Activated T-cell treated with anti-CD3 and anti-CD28 coated beads, Interleukin-2, amount 50 U/mL, for 4 hours (primary cell): ENCODE measurements at regions not wholly inside any gene's neighbourhood (a gene's known extent, or its start where the extent isn't known, plus 50 kb on each side); places are given as distances from the start of the nearest gene placed in this dataset.

Experiments used
- ATAC-seq, 2 donors: fragments of 200-7000 bp; cut with Tn5 transposase; one replicate each; pipeline ENCODE4 v1.10.0; 2021
- DNase-seq: peaks from one replicate; pipeline ENCODE4 v3.0.0-alpha.2; 2020
- H3K27me3 Mint-ChIP-seq: one replicate; pipeline ENCODE4 v1.8.0; 2021; ENCODE audit warnings: low read depth, mixed read lengths
- H3K36me3 Mint-ChIP-seq: one replicate; pipeline ENCODE4 v1.8.0; 2022; ENCODE audit warnings: mixed read lengths; ENCODE audit not compliant: insufficient read depth
- H3K4me1 Mint-ChIP-seq: one replicate; pipeline ENCODE4 v1.8.0; 2021; ENCODE audit warnings: low read depth, mixed read lengths
- H3K4me3 Mint-ChIP-seq: one replicate; pipeline ENCODE4 v1.8.0; 2021; ENCODE audit warnings: mild to moderate bottlenecking, moderate library complexity, mixed read lengths
- H3K9me3 Mint-ChIP-seq: one replicate; pipeline ENCODE4 v1.8.0; 2021; ENCODE audit warnings: mixed read lengths

DNA sequence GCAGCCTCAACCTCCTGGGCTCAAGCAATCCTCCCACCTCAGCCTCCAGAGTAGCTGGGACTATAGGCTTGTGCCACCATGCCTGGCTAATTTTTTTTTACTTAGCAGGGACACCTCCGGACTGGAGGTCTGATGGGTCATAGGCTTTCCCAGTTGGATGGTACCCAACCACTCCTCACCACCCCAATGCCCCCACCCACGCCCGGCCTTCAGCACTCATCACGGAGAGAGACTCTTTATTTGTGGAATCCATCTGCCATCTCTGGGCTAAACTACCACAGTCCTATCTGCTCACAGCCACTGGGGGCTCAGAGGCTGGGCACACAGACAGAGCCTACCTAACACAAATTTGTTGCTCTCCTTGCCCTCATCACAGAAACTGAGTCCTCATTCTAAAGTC, 58.3 kb upstream of the STXBP1 start:
- no peaks in the 10 kb centered on the region for H3K36me3 Mint-ChIP-seq
- H3K4me1 Mint-ChIP-seq = peaks cover 39% of the 10 kb centered on the region
- H3K9me3 Mint-ChIP-seq = no peaks in the 10 kb centered on the region
- no peak for ATAC-seq
- DNase-seq = no peak
- H3K4me3 Mint-ChIP-seq = no peak overlapping the region
- H3K27me3 Mint-ChIP-seq = no peaks in the 10 kb centered on the region

DNA sequence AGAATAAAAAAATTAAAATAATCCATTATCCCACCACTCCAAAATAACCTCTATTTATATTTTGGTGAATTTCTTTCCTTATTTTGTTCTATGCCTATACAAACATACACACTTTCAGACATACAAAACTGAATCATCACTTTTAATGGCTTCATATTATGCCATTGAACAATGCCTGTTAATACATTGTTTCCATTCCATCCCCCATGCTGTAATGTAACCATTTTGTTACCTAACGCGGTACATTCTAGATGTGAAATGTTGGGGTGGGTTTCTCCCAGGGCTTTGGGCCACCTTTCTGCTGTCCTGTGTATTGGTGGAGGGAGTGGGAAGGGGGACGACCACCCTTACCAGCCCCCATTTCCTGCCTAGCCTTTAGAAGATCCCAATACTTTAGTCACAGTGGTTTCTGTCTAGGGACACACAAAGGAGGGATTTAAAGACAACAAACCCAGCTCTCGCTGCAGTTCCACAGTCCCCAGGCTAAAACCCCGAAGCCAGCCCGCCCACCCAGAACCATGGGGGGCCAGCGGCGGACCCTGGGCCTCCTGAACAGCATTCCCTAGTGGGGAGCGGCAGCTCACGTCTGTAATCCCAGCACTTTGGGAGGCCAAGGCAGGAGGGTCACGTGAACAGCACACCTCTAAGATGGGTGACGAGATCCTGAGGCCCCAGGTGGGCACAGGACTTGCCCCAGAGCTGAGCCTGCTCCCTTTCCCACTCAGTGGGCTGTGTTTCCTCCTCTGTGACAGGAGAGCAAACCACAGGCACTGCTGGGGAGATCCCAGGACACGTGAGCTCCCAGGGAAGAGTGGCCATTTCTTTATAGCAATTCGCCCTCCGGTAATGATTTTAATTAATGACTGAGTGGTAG, 56.9 kb upstream of the STXBP1 start:
- Mint-ChIP-seq H3K4me3 (peak overlapping the region; percentile 13), H3K36me3 (no peaks in the 10 kb centered on the region), H3K27me3 (no peaks in the 10 kb centered on the region), H3K9me3 (no peaks in the 10 kb centered on the region), H3K4me1 (peaks cover 48% of the 10 kb centered on the region)
- DNase-seq (no peak), ATAC-seq (no peak)

DNA sequence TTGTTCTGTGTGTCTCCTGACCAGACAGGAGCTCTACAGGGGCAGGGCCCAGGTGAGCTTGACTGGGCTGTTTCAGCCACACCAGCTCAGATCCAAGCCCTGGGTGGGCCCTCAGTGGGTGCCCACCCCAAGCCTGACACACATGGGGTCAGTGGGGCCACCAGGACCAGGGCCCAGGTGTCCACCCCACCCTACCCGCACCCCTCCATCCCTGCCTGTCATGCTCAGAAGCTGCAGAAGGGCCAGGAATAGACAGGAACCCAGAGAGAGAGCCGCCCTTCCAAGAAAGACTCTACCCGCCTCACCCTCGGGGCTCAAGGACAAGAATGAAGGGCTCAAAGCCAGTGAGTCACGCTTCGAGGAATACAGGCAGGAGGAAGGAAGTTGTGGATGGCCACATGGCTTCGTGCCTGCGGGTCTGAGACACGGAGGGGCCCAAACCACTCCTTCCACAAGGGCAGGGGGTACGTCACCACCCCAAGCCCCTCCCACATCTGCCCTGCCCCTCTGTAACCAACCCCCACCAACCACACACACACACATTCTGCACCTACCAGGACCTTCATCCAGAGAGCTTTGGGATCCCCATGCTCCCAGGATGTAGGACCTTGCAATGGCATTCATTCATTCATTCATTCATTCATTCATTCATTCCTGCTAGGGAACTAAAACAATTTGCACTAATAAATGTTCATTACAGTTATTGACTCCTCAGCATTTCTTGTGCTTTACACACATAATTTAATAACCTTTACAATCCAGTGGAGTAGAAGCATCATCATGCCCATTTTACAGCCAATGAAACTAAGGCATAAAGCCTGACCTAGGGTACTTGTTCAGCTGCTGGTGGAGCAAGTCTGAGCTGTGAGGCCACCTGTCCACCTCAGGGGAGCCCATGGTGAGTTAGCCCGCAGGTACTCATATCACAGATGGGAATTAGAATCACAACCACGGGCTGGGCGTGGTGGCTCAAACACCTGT, 55.9 kb upstream of the STXBP1 start:
- Mint-ChIP-seq H3K4me1 (peaks cover 57% of the 10 kb centered on the region), H3K4me3 (peak overlapping the region; percentile 13), H3K27me3 (no peaks in the 10 kb centered on the region), H3K36me3 (no peaks in the 10 kb centered on the region), H3K9me3 (no peaks in the 10 kb centered on the region)
- peak; percentile 71 to 79 for ATAC-seq
- DNase-seq = peak; percentile 65

DNA sequence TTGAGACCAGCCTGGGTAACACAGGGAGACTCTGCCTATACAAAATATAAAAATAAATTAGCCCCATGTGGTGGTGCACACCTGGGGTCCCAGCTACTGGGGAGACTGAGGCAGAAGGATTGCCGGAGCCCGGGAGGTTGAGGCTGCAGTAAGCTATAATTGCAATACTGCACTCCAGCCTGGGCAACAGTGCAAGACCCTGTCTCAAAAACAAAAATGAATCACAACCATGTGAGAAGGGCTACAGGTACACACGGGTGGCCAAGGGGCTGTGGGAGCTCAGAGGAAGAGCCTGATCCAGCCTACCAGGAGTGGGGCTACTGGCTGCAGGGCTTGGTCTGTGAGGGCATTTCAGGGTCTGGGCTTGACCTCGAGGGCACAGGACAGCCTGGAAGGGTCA, 55.2 kb upstream of the STXBP1 start:
- peaks cover 64% of the 10 kb centered on the region for H3K4me1 Mint-ChIP-seq
- no peaks in the 10 kb centered on the region for H3K36me3 Mint-ChIP-seq
- no peak for ATAC-seq
- H3K27me3 Mint-ChIP-seq = no peaks in the 10 kb centered on the region
- peak overlapping the region; percentile 35 for H3K4me3 Mint-ChIP-seq
- no peaks in the 10 kb centered on the region for H3K9me3 Mint-ChIP-seq
- DNase-seq = no peak

DNA sequence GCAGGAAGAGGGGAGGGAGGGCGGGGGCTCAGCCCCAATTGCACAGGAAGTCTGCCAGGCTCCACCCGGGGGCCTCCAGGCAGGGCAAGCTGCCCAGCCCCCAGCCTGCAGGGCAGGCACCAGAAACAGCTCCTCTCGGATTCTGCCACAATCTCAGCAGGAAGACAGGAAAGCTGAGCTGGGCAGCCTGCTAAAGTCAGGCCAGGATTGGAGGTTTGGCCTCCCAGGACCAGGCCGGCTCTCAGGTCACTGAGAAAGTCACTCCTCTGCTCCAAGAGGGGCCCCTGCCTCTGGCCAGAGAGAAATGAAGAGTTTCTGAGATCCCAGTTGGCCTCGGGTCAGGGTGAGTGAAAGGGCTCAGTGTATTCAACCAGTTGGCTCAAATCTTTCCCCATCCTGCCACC, 54.6 kb upstream of the STXBP1 start:
- DNase-seq (no peak), ATAC-seq (peak in 1 of 2 donors; percentile 28)
- no peaks in the 10 kb centered on the region for H3K36me3 Mint-ChIP-seq
- no peak overlapping the region for H3K4me3 Mint-ChIP-seq
- H3K4me1 Mint-ChIP-seq = peaks cover 68% of the 10 kb centered on the region
- no peaks in the 10 kb centered on the region for H3K9me3 Mint-ChIP-seq
- H3K27me3 Mint-ChIP-seq = no peaks in the 10 kb centered on the region

DNA sequence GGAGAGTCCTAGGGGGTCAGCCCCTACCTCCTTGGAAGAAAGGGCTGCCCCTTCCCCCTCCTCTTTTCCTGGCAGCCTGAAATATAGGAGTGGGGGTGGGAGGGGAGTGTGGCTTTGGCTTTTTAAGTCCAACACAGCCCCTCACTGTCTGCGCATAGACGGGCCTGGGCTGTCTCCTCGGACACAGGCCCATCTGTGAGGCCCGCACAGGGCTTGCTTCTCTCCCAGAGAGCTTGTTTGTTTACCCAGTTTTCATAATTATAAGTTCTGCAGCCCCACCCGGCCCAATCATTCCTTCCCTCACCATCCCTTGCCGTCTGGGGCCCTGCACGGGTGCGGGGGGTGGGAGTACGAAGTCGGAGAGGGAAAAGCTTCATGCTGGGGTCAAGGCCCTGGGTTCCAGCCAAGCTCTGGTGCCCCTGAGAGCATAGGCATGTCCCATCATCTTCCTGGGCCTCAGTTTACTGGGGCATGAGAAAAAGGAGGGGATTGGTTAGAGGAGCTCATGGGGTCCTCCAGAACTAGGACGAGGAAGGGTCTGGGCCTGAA, 54.0 kb upstream of the STXBP1 start:
- H3K4me3 Mint-ChIP-seq = no peak overlapping the region
- H3K4me1 Mint-ChIP-seq = peaks cover 71% of the 10 kb centered on the region
- no peaks in the 10 kb centered on the region for H3K27me3 Mint-ChIP-seq
- no peaks in the 10 kb centered on the region for H3K9me3 Mint-ChIP-seq
- peaks cover 4% of the 10 kb centered on the region for H3K36me3 Mint-ChIP-seq
- DNase-seq (no peak), ATAC-seq (no peak)

DNA sequence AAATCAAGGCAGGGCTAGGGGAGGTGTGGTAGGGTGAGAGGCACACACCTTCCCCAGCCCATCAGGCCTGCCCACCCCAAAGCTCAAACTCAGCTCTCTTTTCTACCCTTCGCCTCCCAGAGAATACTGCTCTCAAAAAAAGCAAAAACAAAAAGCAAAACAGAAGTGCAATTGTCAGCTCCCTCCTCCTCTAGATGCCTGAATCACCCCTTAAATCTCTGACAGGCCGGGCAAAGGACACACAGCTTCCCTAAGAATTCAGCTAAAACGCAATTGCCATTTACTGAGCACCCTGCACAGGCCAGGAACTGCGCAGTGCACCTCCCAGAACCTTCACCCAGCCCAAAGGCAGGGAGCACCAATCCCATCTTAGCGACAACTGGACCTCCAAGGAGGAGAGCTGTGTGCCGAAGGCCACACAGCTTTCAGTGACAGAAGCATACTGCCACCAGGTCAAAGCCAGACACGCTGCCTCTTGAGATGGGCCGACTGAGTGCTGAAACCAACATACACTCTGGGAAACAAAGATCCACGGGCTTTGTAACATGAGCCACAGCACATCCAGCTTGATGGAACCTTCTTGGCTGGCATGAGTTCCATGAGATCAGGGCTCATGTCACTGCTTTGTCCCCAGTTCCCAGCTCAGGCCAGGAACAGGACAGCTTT, 53.4 kb upstream of the STXBP1 start:
- Mint-ChIP-seq H3K4me3 (no peak overlapping the region), H3K9me3 (no peaks in the 10 kb centered on the region), H3K27me3 (no peaks in the 10 kb centered on the region), H3K4me1 (peaks cover 72% of the 10 kb centered on the region), H3K36me3 (peaks cover 4% of the 10 kb centered on the region)
- DNase-seq (no peak), ATAC-seq (no peak)

DNA sequence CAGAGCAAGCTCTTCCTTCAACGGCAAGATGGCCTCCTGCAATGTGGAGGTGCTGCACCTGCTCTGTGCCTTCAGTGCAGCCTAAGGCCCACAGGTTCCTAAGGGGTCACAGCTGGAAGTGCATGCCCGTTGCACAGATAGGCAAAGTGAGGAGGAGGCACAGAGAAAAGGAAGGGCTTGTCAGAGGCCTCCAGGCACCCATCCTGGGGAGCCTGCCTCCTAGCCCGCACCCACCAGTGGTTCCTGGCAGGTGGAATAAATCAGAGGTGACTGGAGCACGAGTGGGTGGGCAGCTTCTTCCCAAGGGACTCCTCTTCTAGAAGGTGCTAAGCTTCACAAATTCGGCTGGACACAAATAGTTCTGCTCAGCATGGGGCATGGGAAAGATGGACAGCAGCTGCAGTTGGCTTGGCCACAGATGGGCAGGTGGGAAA, 52.8 kb upstream of the STXBP1 start:
- Mint-ChIP-seq H3K9me3 (no peaks in the 10 kb centered on the region), H3K27me3 (no peaks in the 10 kb centered on the region), H3K4me1 (peaks cover 67% of the 10 kb centered on the region), H3K36me3 (peaks cover 4% of the 10 kb centered on the region), H3K4me3 (no peak overlapping the region)
- ATAC-seq (no peak), DNase-seq (no peak)

DNA sequence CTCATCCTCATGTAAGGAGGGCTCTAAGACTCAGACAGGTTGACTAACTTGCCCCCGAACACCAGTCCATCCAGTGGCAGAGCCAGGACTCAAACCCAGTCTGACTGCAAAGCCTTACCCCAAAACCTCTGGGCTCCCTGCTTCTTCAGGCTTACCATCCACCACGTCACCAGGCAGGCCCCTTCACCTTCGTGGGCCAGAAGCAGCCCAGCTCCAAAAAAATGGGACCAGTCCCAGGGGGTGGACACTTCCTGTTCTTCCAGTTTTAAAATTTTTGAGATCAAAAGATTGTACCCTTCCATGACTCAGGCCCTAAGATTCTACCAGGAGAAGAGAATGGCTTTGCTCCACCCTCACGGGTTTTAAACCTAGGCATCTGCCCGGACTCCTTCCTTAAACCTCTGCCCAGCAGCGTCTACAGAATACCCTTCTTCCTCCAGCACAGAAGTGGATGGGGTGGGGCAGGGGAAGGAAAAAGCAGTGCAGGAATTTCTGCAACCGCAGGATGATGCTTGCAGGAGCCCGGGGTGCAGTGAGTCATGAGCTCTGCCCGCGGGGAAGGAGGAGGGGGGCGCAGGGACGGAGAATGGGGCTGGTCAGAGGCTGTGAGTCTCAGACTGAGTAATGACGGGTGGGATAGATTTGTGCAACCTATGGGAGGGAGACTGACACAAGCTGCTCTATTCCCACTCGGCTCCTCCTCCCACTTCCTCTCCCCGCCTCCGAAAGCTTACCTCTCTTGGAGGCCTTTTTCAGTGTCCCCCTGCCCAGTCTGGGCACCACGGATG, 50.4 kb upstream of the STXBP1 start:
- no peak for DNase-seq
- H3K4me1 Mint-ChIP-seq = peaks cover 49% of the 10 kb centered on the region
- peak in 1 of 2 donors; percentile 23 for ATAC-seq
- H3K4me3 Mint-ChIP-seq = no peak overlapping the region
- H3K36me3 Mint-ChIP-seq = peaks cover 4% of the 10 kb centered on the region
- H3K9me3 Mint-ChIP-seq = no peaks in the 10 kb centered on the region
- no peaks in the 10 kb centered on the region for H3K27me3 Mint-ChIP-seq
